Gastroesophageal sphincter (tissue), 3 donors: ENCODE measurements at regions not wholly inside any gene's neighbourhood (a gene's known extent, or its start where the extent isn't known, plus 50 kb on each side); places are given as distances from the start of the nearest gene placed in this dataset.

ENCODE experiments used
- CTCF ChIP-seq, 4 experiments: fragments of 200-600 bp in 2 of 4; fragments of 450-650 bp in 2 of 4; sonication (generic) in 1 of 4; IDR thresholded peaks; one replicate each; pipeline ENCODE4 v1.5.1; 2017 to 2019; ENCODE audit warnings: antibody characterized with exemption in 4 of 4, mild to moderate bottlenecking in 2 of 4, moderate library complexity in 2 of 4
- EP300 ChIP-seq: sonication (generic); formaldehyde crosslinking; IDR thresholded peaks from one replicate; pipeline ENCODE4 v1.6.1; 2017; ENCODE audit warnings: antibody characterized with exemption, mild to moderate bottlenecking

GRCh38 chr3:107959550-107960154, 131.2 kb downstream of the CD47 start:
- TF ChIP-seq CTCF (IDR thresholded peaks at IDR 0.05) (no peak), EP300 (no peak)
